ENCODE measurements at regions not wholly inside any gene's neighbourhood (a gene's known extent, or its start where the extent isn't known, plus 50 kb on each side); places are given as distances from the start of the nearest gene placed in this dataset.

- no peak for DNase-seq
Measured at GRCh38 chr10:2688958-2689357, 378.4 kb upstream of the PFKP start.

GRCh38 chr10:2686691-2687090, 380.7 kb upstream of the PFKP start:
- DNase-seq: no peak

GRCh38 chr10:2682491-2682890, 384.9 kb upstream of the PFKP start:
- no peak for DNase-seq

GRCh38 chr10:2681891-2682290, 385.5 kb upstream of the PFKP start:
- DNase-seq: peak; percentile 6

DNA sequence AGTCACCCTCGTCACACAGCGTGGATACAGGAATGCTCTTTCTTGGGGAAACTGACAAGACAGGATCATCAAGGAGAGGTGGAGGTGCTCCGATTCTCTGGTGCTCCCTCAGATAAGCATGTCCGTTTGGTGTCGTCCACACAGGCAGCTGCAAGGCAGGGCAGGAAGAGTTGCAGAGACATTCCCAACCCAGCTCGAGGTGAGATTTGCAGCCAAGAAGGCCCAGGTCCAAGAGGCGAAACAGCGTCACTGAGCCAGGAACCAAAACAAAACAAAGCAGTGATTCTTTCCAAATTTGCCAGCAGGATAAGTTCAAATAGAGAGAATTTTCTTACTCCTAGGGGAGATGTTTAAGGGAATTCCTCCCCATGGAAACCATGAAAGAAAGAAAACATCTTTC, 386.5 kb upstream of the PFKP start:
- no peak for DNase-seq

GRCh38 chr10:2679646-2680045, 387.7 kb upstream of the PFKP start:
- DNase-seq: no peak

DNA sequence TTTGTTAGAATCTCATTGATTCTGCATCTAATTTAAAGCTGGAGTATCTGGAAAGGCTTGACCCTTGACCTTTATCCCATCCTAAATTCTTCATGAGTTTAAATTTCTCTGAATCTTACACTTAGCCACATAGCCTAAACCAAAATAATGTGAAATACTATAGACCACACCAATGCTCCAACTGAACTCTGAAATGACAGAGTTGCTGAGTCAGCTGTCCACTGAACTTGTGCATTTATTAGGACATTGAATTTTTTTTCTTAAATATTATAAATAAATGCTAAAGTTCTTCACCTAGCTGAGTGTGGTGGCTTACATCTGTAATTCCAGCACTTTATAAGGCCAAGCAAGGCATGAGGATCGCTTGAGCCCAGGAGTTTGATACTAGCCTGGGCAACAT, 390.9 kb upstream of the PFKP start:
- DNase-seq: no peak

GRCh38 chr10:2674451-2674850, 392.9 kb upstream of the PFKP start:
- DNase-seq: no peak

DNA sequence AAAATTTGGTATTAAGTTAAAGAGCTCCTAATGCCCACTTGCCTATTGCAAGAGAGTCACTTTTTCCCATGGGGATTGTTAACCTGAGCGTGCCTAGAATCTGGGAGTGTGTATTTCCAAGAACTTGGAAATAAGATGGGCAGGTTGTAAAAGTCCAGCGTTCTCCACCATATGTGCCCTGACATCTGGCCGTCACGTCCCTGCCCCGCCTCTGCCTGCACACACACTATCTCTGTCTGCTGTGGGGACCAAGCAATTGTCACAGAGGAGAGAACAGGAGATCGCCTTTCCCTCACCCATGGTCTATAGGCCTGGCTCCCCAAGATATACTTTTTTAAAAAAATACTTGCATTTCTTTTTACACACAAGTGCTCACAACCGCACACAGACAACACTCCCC, 396.5 kb upstream of the PFKP start:
- DNase-seq: peak; percentile 56

GRCh38 chr10:2665772-2666171, 401.6 kb upstream of the PFKP start:
- no peak for DNase-seq

DNA sequence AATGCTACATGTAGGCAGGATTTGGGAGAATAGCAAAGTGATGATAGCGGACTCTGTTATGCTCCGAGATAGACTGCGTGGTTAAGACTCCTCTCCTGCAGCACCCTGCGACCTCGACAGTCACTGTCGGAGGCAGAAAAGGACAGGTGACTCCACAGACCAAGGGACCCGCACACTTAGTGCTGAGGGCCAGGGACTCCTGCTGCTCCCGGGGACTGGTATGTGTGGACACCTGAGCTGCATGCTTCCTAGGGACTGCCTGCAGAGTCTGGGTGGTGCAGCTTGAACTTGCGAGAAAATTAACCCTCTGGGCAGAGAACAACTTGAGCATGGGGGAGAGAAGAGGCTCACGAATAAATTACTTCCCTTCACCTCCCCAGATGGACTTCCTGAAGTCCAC, 407.1 kb upstream of the PFKP start:
- DNase-seq: no peak

- DNase-seq: no peak
Measured at GRCh38 chr10:2659660-2660209, 407.6 kb upstream of the PFKP start.

GRCh38 chr10:2658780-2659179, 408.6 kb upstream of the PFKP start:
- DNase-seq: no peak

DNA sequence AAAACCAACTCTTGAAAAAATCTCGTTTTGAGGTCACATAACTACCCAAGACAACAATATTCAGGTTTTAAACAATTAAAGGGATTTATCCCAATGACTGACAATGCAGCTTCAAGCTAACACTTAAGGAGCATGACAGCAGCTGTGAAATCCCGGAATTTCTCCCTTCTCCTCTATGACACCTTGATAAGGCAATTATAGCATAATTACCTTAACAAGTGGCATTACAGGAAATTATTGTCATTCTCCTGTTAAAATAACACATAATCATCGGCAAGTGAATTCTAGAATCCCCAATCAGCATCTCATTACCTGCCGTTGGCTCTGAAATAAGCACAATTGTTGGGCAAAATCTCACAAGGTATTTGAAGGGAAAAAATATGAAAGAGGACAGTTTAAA, 417.0 kb upstream of the PFKP start:
- no peak for DNase-seq

GRCh38 chr10:2641028-2641427, 426.3 kb upstream of the PFKP start:
- no peak for DNase-seq

DNA sequence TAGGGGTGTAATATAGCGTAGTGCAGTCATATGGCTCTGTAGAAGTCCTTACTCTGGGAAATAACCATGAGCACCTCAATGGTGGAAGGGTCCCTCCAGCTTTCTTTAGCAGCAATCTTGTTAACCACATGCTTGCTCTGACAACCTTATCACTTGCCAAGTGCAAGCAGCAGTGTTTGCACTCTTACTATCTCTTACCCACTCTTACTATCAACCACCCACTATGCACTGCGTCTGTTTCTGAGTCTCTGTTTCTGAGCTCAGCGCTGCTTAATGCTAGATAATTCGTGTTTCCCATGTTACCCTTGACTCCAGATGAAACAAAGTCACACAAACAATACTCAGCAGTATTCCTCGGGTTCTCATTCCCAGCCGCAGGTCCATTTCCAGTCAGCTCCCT, 433.7 kb upstream of the PFKP start:
- no peak for DNase-seq

GRCh38 chr10:2631557-2632205, 435.7 kb upstream of the PFKP start:
- no peak for DNase-seq

DNA sequence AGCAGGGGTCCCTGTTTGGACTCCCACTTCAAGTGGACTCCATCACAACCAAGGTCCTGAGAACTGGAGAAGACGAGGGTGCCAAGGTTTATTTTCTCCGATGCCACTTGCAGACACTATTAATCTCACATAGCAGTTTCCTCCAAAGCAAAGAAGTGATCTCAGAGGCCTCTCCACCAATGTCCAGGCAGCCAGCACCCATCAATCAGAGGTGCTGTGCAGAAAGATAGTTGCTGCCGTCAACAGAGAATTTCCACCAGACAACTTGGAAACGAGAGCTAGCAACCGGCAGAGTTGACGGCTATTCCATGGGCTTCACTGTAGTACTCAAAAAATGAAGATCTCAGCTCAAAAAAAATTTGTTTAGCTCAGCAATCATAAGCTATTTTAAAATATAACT, 438.6 kb upstream of the PFKP start:
- DNase-seq: no peak

DNA sequence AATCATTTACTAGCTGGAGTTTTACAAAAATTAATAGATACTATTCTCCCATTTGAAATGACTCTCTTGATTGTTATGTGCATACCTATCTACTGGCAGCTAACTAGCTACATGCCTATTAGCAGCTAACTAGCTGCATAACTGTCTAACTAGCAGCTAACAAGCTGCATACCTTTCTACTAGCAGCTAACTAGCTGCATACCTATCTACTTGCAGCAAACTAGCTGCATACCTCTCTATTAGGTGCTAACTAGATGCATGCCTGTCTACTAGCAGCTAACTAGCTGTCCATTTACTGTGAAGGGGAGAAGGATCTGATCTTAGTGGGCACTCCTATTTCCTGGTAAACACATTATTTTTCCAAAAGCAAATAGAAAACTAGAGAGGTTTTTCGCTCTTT, 439.4 kb upstream of the PFKP start:
- DNase-seq: no peak

- DNase-seq: no peak
Measured at GRCh38 chr10:2625094-2625493, 442.3 kb upstream of the PFKP start.

- no peak for DNase-seq
Measured at GRCh38 chr10:2623675-2624274, 443.6 kb upstream of the PFKP start.

GRCh38 chr10:2620827-2621521, 446.4 kb upstream of the PFKP start:
- no peak for DNase-seq

DNA sequence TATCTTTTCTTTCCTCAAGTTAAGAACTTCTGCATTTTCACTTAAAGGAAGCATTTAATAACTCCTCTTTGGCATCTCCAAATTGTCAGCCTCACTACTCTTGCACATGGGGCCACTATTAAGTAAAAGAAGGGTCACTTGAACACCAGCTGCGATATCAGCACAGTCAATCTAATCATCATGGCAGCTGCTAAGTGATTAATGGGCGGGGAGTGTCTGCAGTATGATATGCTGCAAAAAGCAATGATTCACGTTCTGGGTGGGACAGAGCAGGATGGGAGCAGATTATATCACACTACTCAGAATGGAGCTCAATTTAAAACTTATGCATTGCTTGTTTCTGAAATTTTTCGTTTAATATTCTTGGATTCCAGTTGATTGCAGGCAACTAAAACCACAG, 447.4 kb upstream of the PFKP start:
- no peak for DNase-seq

DNA sequence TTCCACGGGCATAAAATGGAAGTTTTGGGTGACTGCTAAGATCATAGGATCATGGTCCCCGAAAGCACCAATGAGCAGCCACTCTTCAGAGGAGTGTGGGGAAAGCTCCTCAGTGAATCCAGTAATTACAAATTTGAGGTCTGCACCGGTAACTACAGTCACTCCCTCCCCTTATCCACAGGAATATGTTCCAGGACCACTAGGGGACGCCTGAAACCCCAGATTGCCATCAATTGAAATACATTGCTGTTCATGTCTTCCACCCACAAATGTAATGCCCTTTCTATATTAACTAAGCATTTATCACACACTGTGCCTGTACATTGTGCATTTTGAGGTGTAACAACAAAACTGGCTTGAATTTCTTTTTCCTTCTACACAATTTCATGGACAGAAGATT, 447.9 kb upstream of the PFKP start:
- peak; percentile 16 for DNase-seq

All from NCI-H2171 treated with DMSO at 0.1 percent for 48 hours (cell line).